Thyroid gland (tissue), 4 donors: ENCODE measurements at regions not wholly inside any gene's neighbourhood (a gene's known extent, or its start where the extent isn't known, plus 50 kb on each side); places are given as distances from the start of the nearest gene placed in this dataset.

Source experiments
- DNase-seq, 2 donors: peaks; one replicate each; pipeline ENCODE4 v3.0.0-alpha.2; 2019
- H3K27ac ChIP-seq, 3 donors: fragments of 200-600 bp; sonication (generic); 1 replicate in 2 of 3; 2 replicates in 1 of 3; pipeline ENCODE4 v1.5.1; 2016 to 2019; ENCODE audit warnings: mild to moderate bottlenecking in 1 of 3, moderate library complexity in 1 of 3
- H3K27me3 ChIP-seq: fragments of 200-600 bp; sonication (generic); one replicate; pipeline ENCODE4 v1.5.1; 2019
- H3K36me3 ChIP-seq, 2 donors: fragments of 200-600 bp; sonication (generic); one replicate each; pipeline ENCODE4 v1.5.1; 2016 to 2019
- H3K4me1 ChIP-seq, 2 donors: fragments of 200-600 bp; sonication (generic); one replicate each; pipeline ENCODE4 v1.5.1; 2017 to 2019
- H3K4me3 ChIP-seq, 3 donors: fragments of 200-600 bp; sonication (generic); replicated peaks in 1 of 3; 1 replicate in 2 of 3; 2 replicates in 1 of 3; pipeline ENCODE4 v1.5.1; 2016; ENCODE audit warnings: mild to moderate bottlenecking in 1 of 3
- H3K9me3 ChIP-seq: fragments of 200-600 bp; sonication (generic); one replicate; pipeline ENCODE4 v1.5.1; 2017
- CTCF ChIP-seq, 6 experiments: fragments of 200-600 bp in 3 of 6; fragments of 450-650 bp in 3 of 6; sonication (generic) in 3 of 6; IDR thresholded peaks; one replicate each; pipeline ENCODE4 v1.5.1; 2016 to 2019; ENCODE audit warnings: antibody characterized with exemption in 6 of 6, mild to moderate bottlenecking in 2 of 6, inconsistent platforms in 1 of 6, moderate library complexity in 1 of 6
- POLR2A ChIP-seq, 2 donors: fragments of 450-650 bp; IDR thresholded peaks; one replicate each; pipeline ENCODE4 v1.6.1; 2017; ENCODE audit warnings: antibody characterized with exemption in 2 of 2, mild to moderate bottlenecking in 2 of 2, moderate library complexity in 1 of 2
- WGBS, 2 donors: methylation state at CpG; one replicate each; pipeline ENCODE4 v1.1.5; 2017; 5-methylcytosine and 5-hydroxymethylcytosine counted together
- intact Hi-C: fragments of 100-400 bp; cut with DNase I; formaldehyde crosslinking; loops from one replicate; pipeline ENCODE4 v1.15.1; 2023

GRCh38 chr15:29569533-29570092 is 252.7 kb downstream of the TJP1 start:
- Histone ChIP-seq H3K27me3 (no peaks in the 10 kb centered on the region), H3K27ac (peak overlapping the region in 1 of 3 donors; percentile 32), H3K4me1 (peaks cover 18 to 24% of the 10 kb centered on the region in 2 donors), H3K9me3 (no peaks in the 10 kb centered on the region), H3K36me3 (no peaks in the 10 kb centered on the region), H3K4me3 (peak overlapping the region in 2 of 3 donors; percentile 43 to 65)
- no peak for TF ChIP-seq POLR2A (IDR thresholded peaks at IDR 0.05)
- TF ChIP-seq CTCF (IDR thresholded peaks at IDR 0.05), result no peak
- WGBS, 2 donors, result 2 to 8% methylated on average over 10 to 23 of the region's 37 CpGs
- intact Hi-C loops, result no loop called here
- DNase-seq, result peak; percentile 38 to 53

- Histone ChIP-seq H3K4me1 (peaks cover 18 to 24% of the 10 kb centered on the region in 2 donors), H3K4me3 (no peak overlapping the region), H3K27ac (peak overlapping the region in 1 of 3 donors; percentile 32), H3K27me3 (no peaks in the 10 kb centered on the region), H3K9me3 (no peaks in the 10 kb centered on the region), H3K36me3 (no peaks in the 10 kb centered on the region)
- intact Hi-C loops, result no loop called here
- DNase-seq, result peak; percentile 78 to 80
- no peak for TF ChIP-seq POLR2A (IDR thresholded peaks at IDR 0.05)
- TF ChIP-seq CTCF (IDR thresholded peaks at IDR 0.05), result peak in 5 of 6 experiments; percentile 7 to 63 (median 51)
- WGBS, 2 donors, result 38 to 43% methylated on average over 9 of the region's 9 CpGs
These were observed 253.3 kb downstream of the TJP1 start for GRCh38 chr15:29568840-29569532.

- TF ChIP-seq POLR2A (IDR thresholded peaks at IDR 0.05), result no peak
- TF ChIP-seq CTCF (IDR thresholded peaks at IDR 0.05), result no peak
- Histone ChIP-seq H3K9me3 (no peaks in the 10 kb centered on the region), H3K27me3 (no peaks in the 10 kb centered on the region), H3K36me3 (no peaks in the 10 kb centered on the region), H3K4me1 (peaks cover 18 to 24% of the 10 kb centered on the region in 2 donors), H3K4me3 (no peak overlapping the region), H3K27ac (no peak overlapping the region)
- 61 to 73% methylated on average over 1 of the region's 1 CpG for WGBS, 2 donors
- no peak for DNase-seq
- intact Hi-C loops, result no loop called here
These were observed 254.9 kb downstream of the TJP1 start for GRCh38 chr15:29567336-29567735.

GRCh38 chr15:29566914-29567313 is 255.4 kb downstream of the TJP1 start:
- Histone ChIP-seq H3K4me1 (peaks cover 15 to 22% of the 10 kb centered on the region in 2 donors), H3K36me3 (no peaks in the 10 kb centered on the region), H3K27ac (no peak overlapping the region), H3K27me3 (no peaks in the 10 kb centered on the region), H3K4me3 (no peak overlapping the region), H3K9me3 (no peaks in the 10 kb centered on the region)
- no peak for TF ChIP-seq POLR2A (IDR thresholded peaks at IDR 0.05)
- TF ChIP-seq CTCF (IDR thresholded peaks at IDR 0.05), result no peak
- WGBS, 2 donors, result 90 to 98% methylated on average over 3 of the region's 3 CpGs
- intact Hi-C loops, result no loop called here
- no peak for DNase-seq

- no peaks in the 10 kb centered on the region for H3K9me3 ChIP-seq
- no peak overlapping the region for H3K27ac ChIP-seq
- no peaks in the 10 kb centered on the region for H3K36me3 ChIP-seq
- intact Hi-C loops, result no loop called here
- no peak for TF ChIP-seq POLR2A (IDR thresholded peaks at IDR 0.05)
- no peak for TF ChIP-seq CTCF (IDR thresholded peaks at IDR 0.05)
- no peaks in the 10 kb centered on the region for H3K4me1 ChIP-seq
- no peaks in the 10 kb centered on the region for H3K27me3 ChIP-seq
- H3K4me3 ChIP-seq, result no peak overlapping the region
- no peak for DNase-seq
These were observed 259.2 kb downstream of the TJP1 start for GRCh38 chr15:29563112-29563511.
